A549 (cell line): ENCODE measurements at regions not wholly inside any gene's neighbourhood (a gene's known extent, or its start where the extent isn't known, plus 50 kb on each side); places are given as distances from the start of the nearest gene placed in this dataset.

Experiments
- MAZ ChIP-seq: fragments of 150-350 bp; IDR thresholded peaks from 2 replicates; pipeline ENCODE4 v1.6.1; 2014; ENCODE audit warnings: antibody characterized with exemption, low read depth, low read length, borderline replicate concordance
- MYC ChIP-seq: IDR thresholded peaks from 2 replicates; pipeline ENCODE4 v1.6.1; 2012; ENCODE audit warnings: mild to moderate bottlenecking, inconsistent platforms, low read length, improper control_type of control experiment, borderline replicate concordance
- POLR2A ChIP-seq: IDR thresholded peaks from 2 replicates; pipeline ENCODE4 v1.6.1; 2012; ENCODE audit warnings: mild to moderate bottlenecking, low read length
- SMC3 ChIP-seq: fragments of >200 bp; sonication (Bioruptor Twin); formaldehyde crosslinking; IDR thresholded peaks from 3 replicates; pipeline ENCODE4 v1.6.1; 2018; ENCODE audit warnings: inconsistent platforms
- TF ChIP-seq, protein P1 (sequence below): fragments of >200 bp; sonication (Bioruptor Twin); formaldehyde crosslinking; IDR thresholded peaks from 3 replicates; pipeline ENCODE4 v1.5.1; 2016
- TF ChIP-seq, protein P2 (sequence below): IDR thresholded peaks from 2 replicates; pipeline ENCODE4 v1.6.1; 2012
- TF ChIP-seq, protein P3 (sequence below): fragments of 150-350 bp; IDR thresholded peaks from 2 replicates; pipeline ENCODE4 v1.6.1; 2014; ENCODE audit warnings: low read depth, mild to moderate bottlenecking, low read length
- TF ChIP-seq, protein P4 (sequence below): fragments of >200 bp; sonication (Bioruptor Twin); formaldehyde crosslinking; IDR thresholded peaks from 2 replicates; pipeline ENCODE4 v1.6.1; 2016

DNA sequence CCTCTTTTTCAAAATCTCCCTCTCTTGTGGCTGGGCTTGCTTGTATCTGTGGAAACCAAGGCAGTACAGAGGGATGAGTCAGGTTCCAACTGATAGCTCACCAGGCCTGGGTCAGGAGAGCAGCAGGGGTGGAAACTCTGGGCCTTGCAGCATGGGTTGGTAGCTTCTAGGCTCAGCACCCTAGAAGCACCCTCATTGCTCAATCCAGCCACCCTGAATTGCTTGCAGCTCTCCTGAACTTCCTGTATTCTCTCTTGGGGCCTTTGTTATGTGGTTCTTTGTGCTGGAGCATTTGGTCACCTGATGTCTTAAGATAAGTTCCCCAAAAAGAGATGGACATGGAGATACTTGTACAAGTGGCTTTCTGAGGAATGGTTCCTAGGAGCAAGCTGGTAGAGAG is 169.4 kb downstream of the IRX5 start:
- TF ChIP-seq SMC3 (no peak), MAZ (no peak), MYC (no peak), POLR2A (no peak)
- TF ChIP-seq, protein P1, sequence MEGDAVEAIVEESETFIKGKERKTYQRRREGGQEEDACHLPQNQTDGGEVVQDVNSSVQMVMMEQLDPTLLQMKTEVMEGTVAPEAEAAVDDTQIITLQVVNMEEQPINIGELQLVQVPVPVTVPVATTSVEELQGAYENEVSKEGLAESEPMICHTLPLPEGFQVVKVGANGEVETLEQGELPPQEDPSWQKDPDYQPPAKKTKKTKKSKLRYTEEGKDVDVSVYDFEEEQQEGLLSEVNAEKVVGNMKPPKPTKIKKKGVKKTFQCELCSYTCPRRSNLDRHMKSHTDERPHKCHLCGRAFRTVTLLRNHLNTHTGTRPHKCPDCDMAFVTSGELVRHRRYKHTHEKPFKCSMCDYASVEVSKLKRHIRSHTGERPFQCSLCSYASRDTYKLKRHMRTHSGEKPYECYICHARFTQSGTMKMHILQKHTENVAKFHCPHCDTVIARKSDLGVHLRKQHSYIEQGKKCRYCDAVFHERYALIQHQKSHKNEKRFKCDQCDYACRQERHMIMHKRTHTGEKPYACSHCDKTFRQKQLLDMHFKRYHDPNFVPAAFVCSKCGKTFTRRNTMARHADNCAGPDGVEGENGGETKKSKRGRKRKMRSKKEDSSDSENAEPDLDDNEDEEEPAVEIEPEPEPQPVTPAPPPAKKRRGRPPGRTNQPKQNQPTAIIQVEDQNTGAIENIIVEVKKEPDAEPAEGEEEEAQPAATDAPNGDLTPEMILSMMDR, result no peak
- TF ChIP-seq, protein P2, sequence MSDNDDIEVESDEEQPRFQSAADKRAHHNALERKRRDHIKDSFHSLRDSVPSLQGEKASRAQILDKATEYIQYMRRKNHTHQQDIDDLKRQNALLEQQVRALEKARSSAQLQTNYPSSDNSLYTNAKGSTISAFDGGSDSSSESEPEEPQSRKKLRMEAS, result no peak
- TF ChIP-seq, protein P3, sequence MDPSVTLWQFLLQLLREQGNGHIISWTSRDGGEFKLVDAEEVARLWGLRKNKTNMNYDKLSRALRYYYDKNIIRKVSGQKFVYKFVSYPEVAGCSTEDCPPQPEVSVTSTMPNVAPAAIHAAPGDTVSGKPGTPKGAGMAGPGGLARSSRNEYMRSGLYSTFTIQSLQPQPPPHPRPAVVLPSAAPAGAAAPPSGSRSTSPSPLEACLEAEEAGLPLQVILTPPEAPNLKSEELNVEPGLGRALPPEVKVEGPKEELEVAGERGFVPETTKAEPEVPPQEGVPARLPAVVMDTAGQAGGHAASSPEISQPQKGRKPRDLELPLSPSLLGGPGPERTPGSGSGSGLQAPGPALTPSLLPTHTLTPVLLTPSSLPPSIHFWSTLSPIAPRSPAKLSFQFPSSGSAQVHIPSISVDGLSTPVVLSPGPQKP, result no peak
- TF ChIP-seq, protein P4, sequence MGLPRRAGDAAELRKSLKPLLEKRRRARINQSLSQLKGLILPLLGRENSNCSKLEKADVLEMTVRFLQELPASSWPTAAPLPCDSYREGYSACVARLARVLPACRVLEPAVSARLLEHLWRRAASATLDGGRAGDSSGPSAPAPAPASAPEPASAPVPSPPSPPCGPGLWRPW, result no peak
